ENCODE measurements at regions not wholly inside any gene's neighbourhood (a gene's known extent, or its start where the extent isn't known, plus 50 kb on each side); places are given as distances from the start of the nearest gene placed in this dataset.

GRCh38 chr10:121041499-121041898 is 190.3 kb downstream of the WDR11 start:
- no peak for DNase-seq

- DNase-seq: no peak
Measured at GRCh38 chr10:121041906-121042305, 190.7 kb downstream of the WDR11 start.

- no peak for DNase-seq
Measured at GRCh38 chr10:121042342-121042741, 191.2 kb downstream of the WDR11 start.

- no peak for DNase-seq
Measured at GRCh38 chr10:121043124-121043849, 192.1 kb downstream of the WDR11 start.

- no peak for DNase-seq
Measured at GRCh38 chr10:121048749-121049148, 197.6 kb downstream of the WDR11 start.

- DNase-seq: no peak
Measured at GRCh38 chr10:121049489-121049888, 198.3 kb downstream of the WDR11 start.

- no peak for DNase-seq
Measured at GRCh38 chr10:121049923-121050322, 198.8 kb downstream of the WDR11 start.

- no peak for DNase-seq
Measured at GRCh38 chr10:121051171-121051570, 200.0 kb downstream of the WDR11 start.

- DNase-seq: no peak
Measured at GRCh38 chr10:121051696-121052279, 200.6 kb downstream of the WDR11 start.

GRCh38 chr10:121053151-121053550 is 202.0 kb downstream of the WDR11 start:
- DNase-seq: no peak

GRCh38 chr10:121054874-121055273 is 203.7 kb downstream of the WDR11 start:
- no peak for DNase-seq

- DNase-seq: no peak
Measured at GRCh38 chr10:121057269-121057668, 206.1 kb downstream of the WDR11 start.

GRCh38 chr10:121058082-121058481 is 206.9 kb downstream of the WDR11 start:
- DNase-seq: no peak

GRCh38 chr10:121059351-121059750 is 208.2 kb downstream of the WDR11 start:
- no peak for DNase-seq

- no peak for DNase-seq
Measured at GRCh38 chr10:121062115-121062514, 211.0 kb downstream of the WDR11 start.

GRCh38 chr10:121063744-121064143 is 212.6 kb downstream of the WDR11 start:
- DNase-seq: no peak

GRCh38 chr10:121064491-121064890 is 213.3 kb downstream of the WDR11 start:
- DNase-seq: no peak

- no peak for DNase-seq
Measured at GRCh38 chr10:121065330-121065729, 214.2 kb downstream of the WDR11 start.

GRCh38 chr10:121069061-121069850 is 218.1 kb downstream of the WDR11 start:
- no peak for DNase-seq

- DNase-seq: no peak
Measured at GRCh38 chr10:121070275-121071070, 219.3 kb downstream of the WDR11 start.

- DNase-seq: no peak
Measured at GRCh38 chr10:121071901-121072300, 220.7 kb downstream of the WDR11 start.

- no peak for DNase-seq
Measured at GRCh38 chr10:121073728-121074127, 222.6 kb downstream of the WDR11 start.

Measured in NCI-H2081 (cell line).